ENCODE measurements at regions not wholly inside any gene's neighbourhood (a gene's known extent, or its start where the extent isn't known, plus 50 kb on each side); places are given as distances from the start of the nearest gene placed in this dataset.

- ChIA-PET CTCF (no interaction called here), POLR2A (no interaction called here)
- no peak for TF ChIP-seq CTCF (IDR thresholded peaks at IDR 0.05; ENCODE audit: control extremely low read depth, extremely low read depth, low read depth, missing control alignments)
- no peak for DNase-seq (ENCODE audit: extremely low spot score)
These were observed 166.6 kb downstream of the DKK2 start for GRCh38 chr4:106869551-106869950.

DNA sequence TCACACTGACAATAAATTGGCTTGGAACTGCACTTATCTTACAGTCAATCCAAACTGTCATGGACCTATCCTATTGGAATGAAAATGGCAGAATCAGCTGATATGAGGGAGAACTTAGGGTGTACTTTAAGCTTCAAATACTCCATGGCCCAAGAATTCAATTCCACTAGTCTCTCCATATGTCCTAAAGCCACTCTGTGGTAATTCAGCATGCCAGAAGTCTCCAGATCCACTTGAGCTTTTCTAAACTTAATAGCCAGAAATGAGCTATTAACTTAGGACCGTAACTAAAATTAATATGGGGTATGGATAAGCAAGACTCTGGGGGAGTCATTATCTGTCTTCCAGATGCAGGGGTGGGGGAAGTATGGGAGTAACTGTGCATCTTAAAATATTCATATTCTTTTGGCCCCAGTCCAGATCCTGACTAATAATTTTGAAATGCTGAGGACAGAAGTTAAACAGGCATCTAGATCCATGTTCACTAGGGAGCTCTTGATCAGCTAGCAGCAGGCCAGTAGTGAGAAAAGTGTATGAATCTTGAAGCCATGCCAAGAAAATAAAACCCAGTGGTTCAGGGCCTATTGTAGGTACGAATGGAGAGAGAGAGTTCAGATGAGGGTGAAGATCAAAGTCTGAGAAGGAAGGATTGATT is 167.6 kb downstream of the DKK2 start:
- POLR2A ChIA-PET, result no interaction called here

DNA sequence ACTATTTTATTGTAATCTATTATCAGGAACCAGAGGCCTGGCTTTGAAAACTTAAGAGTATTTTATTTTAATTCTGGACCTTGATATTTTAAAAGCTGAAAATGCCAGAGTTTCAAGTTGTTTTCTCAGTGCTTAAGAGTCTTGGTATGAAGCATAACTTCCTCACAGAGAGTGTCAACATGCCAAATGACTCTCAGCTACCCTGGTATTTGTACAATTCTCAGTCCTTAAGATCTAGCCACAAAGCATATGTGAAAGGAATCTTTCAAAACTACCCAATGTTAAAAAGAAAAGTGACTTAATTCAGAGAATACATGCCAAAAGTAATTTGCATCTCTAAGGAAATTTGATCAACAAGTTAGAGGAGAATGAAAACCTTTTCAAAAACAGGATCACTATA is 171.9 kb downstream of the DKK2 start:
- no peak for TF ChIP-seq CTCF (IDR thresholded peaks at IDR 0.05; ENCODE audit: control extremely low read depth, extremely low read depth, low read depth, missing control alignments)
- no peak for DNase-seq (ENCODE audit: extremely low spot score)
- ChIA-PET POLR2A (no interaction called here), CTCF (no interaction called here)

More for the DNA sequence above, 167.6 kb downstream of the DKK2 start:
- no peak for TF ChIP-seq CTCF (IDR thresholded peaks at IDR 0.05; ENCODE audit: control extremely low read depth, extremely low read depth, low read depth, missing control alignments)
- DNase-seq (ENCODE audit: extremely low spot score), result no peak
- CTCF ChIA-PET, result interaction anchor here (0.9 to 1.1 kb wide), 3 partner anchors 10 to 32 kb away, joined by 3 to 6 read pairs (median 5); no protein-coding TSS in a partner anchor

- POLR2A ChIA-PET, result no interaction called here
- CTCF ChIA-PET, result interaction anchor here (0.9 kb wide), 1 partner anchor 66 kb away, joined by 3 read pairs; no protein-coding TSS in a partner anchor
- no peak for TF ChIP-seq CTCF (IDR thresholded peaks at IDR 0.05; ENCODE audit: control extremely low read depth, extremely low read depth, low read depth, missing control alignments)
- no peak for DNase-seq (ENCODE audit: extremely low spot score)
These were observed 181.4 kb downstream of the DKK2 start for GRCh38 chr4:106854569-106855351.

GRCh38 chr4:106852426-106852825 is 183.7 kb downstream of the DKK2 start:
- POLR2A ChIA-PET, result no interaction called here
- DNase-seq (ENCODE audit: extremely low spot score), result no peak
- CTCF ChIA-PET, result no interaction called here
- no peak for TF ChIP-seq CTCF (IDR thresholded peaks at IDR 0.05; ENCODE audit: control extremely low read depth, extremely low read depth, low read depth, missing control alignments)

DNA sequence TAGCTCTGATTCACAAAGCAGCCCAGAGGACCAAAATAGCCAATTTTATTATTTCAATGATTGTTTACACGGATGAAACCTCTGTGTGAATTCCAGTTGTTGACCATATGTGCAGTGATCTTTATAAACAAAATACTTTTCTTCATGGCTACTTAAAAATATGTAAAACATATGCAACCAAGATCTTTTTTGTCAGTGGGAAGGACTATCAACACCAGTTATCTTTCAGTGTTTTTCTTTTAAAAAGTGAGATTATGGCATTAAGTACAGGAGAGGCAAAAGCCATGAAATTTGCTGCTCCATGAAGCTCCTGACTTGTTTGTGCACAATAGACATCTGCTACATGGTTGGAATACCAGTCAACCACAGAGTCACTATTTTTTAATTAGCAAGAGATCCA is 184.4 kb downstream of the DKK2 start:
- no peak for DNase-seq (ENCODE audit: extremely low spot score)
- no peak for TF ChIP-seq CTCF (IDR thresholded peaks at IDR 0.05; ENCODE audit: control extremely low read depth, extremely low read depth, low read depth, missing control alignments)
- ChIA-PET CTCF (no interaction called here), POLR2A (no interaction called here)
